ENCODE measurements at regions not wholly inside any gene's neighbourhood (a gene's known extent, or its start where the extent isn't known, plus 50 kb on each side); places are given as distances from the start of the nearest gene placed in this dataset.

GRCh38 chr6:85125526-85125925 is 324.4 kb upstream of the NT5E start:
- Histone ChIP-seq H3K27me3 (ENCODE audit: insufficient read depth, low read length, poor library complexity) (no peaks in the 10 kb centered on the region), H2BK120ac (ENCODE audit: low read depth, low read length) (no peak overlapping the region), H3K56ac (ENCODE audit: low read length) (no peak overlapping the region), H4K5ac (ENCODE audit: low read length) (no peak overlapping the region), H2AK5ac (ENCODE audit: low read length) (no peak overlapping the region), H3K4me1 (ENCODE audit: control insufficient read depth, low read depth, low read length) (no peaks in the 10 kb centered on the region), H2BK5ac (ENCODE audit: low read length) (no peak overlapping the region), H4K8ac (ENCODE audit: low read depth, low read length) (no peak overlapping the region), H3K79me1 (ENCODE audit: low read length) (no peaks in the 10 kb centered on the region), H3K36me3 (ENCODE audit: control insufficient read depth, insufficient read depth, low read length) (no peaks in the 10 kb centered on the region), H3K23ac (ENCODE audit: low read length) (no peak overlapping the region), H3K4me3 (ENCODE audit: low read length) (no peak overlapping the region), H3K18ac (ENCODE audit: low read length) (no peak overlapping the region), H3K27ac (ENCODE audit: low read depth, low read length) (no peak overlapping the region), H2BK15ac (replicated peaks; ENCODE audit: low read depth) (no peak overlapping the region), H3K4ac (ENCODE audit: low read depth, low read length) (no peak overlapping the region), H3K4me2 (ENCODE audit: low read length) (no peak overlapping the region), H3K79me2 (ENCODE audit: control insufficient read depth, insufficient read depth, low read length) (no peaks in the 10 kb centered on the region), H3K9ac (ENCODE audit: low read length) (no peak overlapping the region)
- no peak for DNase-seq
- WGBS (ENCODE audit: extremely low coverage, insufficient coverage, low lambda C conversion rate): no CpG with 5 or more reads among the region's 3 CpGs

GRCh38 chr6:85124472-85125354 is 325.2 kb upstream of the NT5E start:
- Histone ChIP-seq H2BK15ac (replicated peaks; ENCODE audit: low read depth) (no peak overlapping the region), H4K5ac (ENCODE audit: low read length) (no peak overlapping the region), H3K27me3 (ENCODE audit: insufficient read depth, low read length, poor library complexity) (no peaks in the 10 kb centered on the region), H2AK5ac (ENCODE audit: low read length) (no peak overlapping the region), H3K23ac (ENCODE audit: low read length) (no peak overlapping the region), H3K9ac (ENCODE audit: low read length) (no peak overlapping the region), H3K36me3 (ENCODE audit: control insufficient read depth, insufficient read depth, low read length) (no peaks in the 10 kb centered on the region), H3K4ac (ENCODE audit: low read depth, low read length) (no peak overlapping the region), H2BK5ac (ENCODE audit: low read length) (no peak overlapping the region), H3K27ac (ENCODE audit: low read depth, low read length) (no peak overlapping the region), H3K4me3 (ENCODE audit: low read length) (no peak overlapping the region), H3K18ac (ENCODE audit: low read length) (no peak overlapping the region), H4K8ac (ENCODE audit: low read depth, low read length) (no peak overlapping the region), H3K79me1 (ENCODE audit: low read length) (no peaks in the 10 kb centered on the region), H3K79me2 (ENCODE audit: control insufficient read depth, insufficient read depth, low read length) (no peaks in the 10 kb centered on the region), H3K4me2 (ENCODE audit: low read length) (no peak overlapping the region), H3K56ac (ENCODE audit: low read length) (no peak overlapping the region), H2BK120ac (ENCODE audit: low read depth, low read length) (no peak overlapping the region), H3K4me1 (ENCODE audit: control insufficient read depth, low read depth, low read length) (no peaks in the 10 kb centered on the region)
- peak; percentile 36 for DNase-seq
- no CpG with 5 or more reads among the region's 1 CpG for WGBS (ENCODE audit: extremely low coverage, insufficient coverage, low lambda C conversion rate)

- H4K5ac ChIP-seq (ENCODE audit: low read length): no peak overlapping the region
- H4K8ac ChIP-seq (ENCODE audit: low read depth, low read length): no peak overlapping the region
- no peak overlapping the region for H3K18ac ChIP-seq (ENCODE audit: low read length)
- no peaks in the 10 kb centered on the region for H3K4me1 ChIP-seq (ENCODE audit: control insufficient read depth, low read depth, low read length)
- H3K9ac ChIP-seq (ENCODE audit: low read length): no peak overlapping the region
- no peaks in the 10 kb centered on the region for H3K79me1 ChIP-seq (ENCODE audit: low read length)
- no CpG with 5 or more reads among the region's 1 CpG for WGBS (ENCODE audit: extremely low coverage, insufficient coverage, low lambda C conversion rate)
- no peak overlapping the region for H3K4me3 ChIP-seq (ENCODE audit: low read length)
- H3K4me2 ChIP-seq (ENCODE audit: low read length): no peak overlapping the region
- no peak overlapping the region for H3K56ac ChIP-seq (ENCODE audit: low read length)
- no peak overlapping the region for H2BK15ac ChIP-seq (replicated peaks; ENCODE audit: low read depth)
- H3K4ac ChIP-seq (ENCODE audit: low read depth, low read length): no peak overlapping the region
- DNase-seq: no peak
- H3K36me3 ChIP-seq (ENCODE audit: control insufficient read depth, insufficient read depth, low read length): no peaks in the 10 kb centered on the region
- no peak overlapping the region for H2BK120ac ChIP-seq (ENCODE audit: low read depth, low read length)
- H2BK5ac ChIP-seq (ENCODE audit: low read length): no peak overlapping the region
- no peak overlapping the region for H2AK5ac ChIP-seq (ENCODE audit: low read length)
- no peak overlapping the region for H3K27ac ChIP-seq (ENCODE audit: low read depth, low read length)
- H3K79me2 ChIP-seq (ENCODE audit: control insufficient read depth, insufficient read depth, low read length): no peaks in the 10 kb centered on the region
- H3K23ac ChIP-seq (ENCODE audit: low read length): no peak overlapping the region
- no peaks in the 10 kb centered on the region for H3K27me3 ChIP-seq (ENCODE audit: insufficient read depth, low read length, poor library complexity)
Observed at GRCh38 chr6:85121158-85121557, 328.7 kb upstream of the NT5E start.

DNA sequence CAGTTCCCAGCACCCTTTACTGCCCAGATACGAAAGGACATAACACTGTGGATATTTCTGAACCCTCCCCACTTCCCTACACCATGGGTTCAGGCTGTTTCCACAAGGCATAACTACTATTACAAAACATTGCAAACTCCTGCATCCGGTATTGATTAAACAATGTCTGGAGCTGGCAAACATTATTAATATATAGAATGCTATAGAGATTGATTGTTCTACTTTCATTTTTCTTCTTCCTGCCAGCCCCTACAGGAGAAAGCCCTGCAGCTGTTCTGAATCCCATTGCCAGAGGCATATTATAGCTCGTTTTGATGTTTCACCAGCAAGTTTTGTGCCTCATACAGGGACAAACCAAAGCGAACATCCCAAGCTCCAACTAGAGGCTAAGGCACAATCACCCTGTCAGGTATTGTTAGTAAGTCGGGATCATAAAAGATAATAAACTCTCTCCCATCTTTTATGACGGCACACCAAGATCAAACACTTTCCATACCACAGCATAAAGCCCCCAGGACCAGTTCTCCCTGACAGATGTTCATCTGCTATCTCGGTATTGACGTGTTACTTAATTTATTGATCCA is 331.1 kb upstream of the NT5E start:
- Histone ChIP-seq H4K8ac (ENCODE audit: low read depth, low read length) (no peak overlapping the region), H2BK15ac (replicated peaks; ENCODE audit: low read depth) (no peak overlapping the region), H3K56ac (ENCODE audit: low read length) (no peak overlapping the region), H3K79me2 (ENCODE audit: control insufficient read depth, insufficient read depth, low read length) (no peaks in the 10 kb centered on the region), H2BK120ac (ENCODE audit: low read depth, low read length) (no peak overlapping the region), H2AK5ac (ENCODE audit: low read length) (no peak overlapping the region), H3K4me2 (ENCODE audit: low read length) (no peak overlapping the region), H3K27me3 (ENCODE audit: insufficient read depth, low read length, poor library complexity) (no peaks in the 10 kb centered on the region), H3K4me3 (ENCODE audit: low read length) (no peak overlapping the region), H3K4me1 (ENCODE audit: control insufficient read depth, low read depth, low read length) (no peaks in the 10 kb centered on the region), H2BK5ac (ENCODE audit: low read length) (no peak overlapping the region), H3K79me1 (ENCODE audit: low read length) (no peaks in the 10 kb centered on the region), H3K9ac (ENCODE audit: low read length) (no peak overlapping the region), H3K18ac (ENCODE audit: low read length) (no peak overlapping the region), H4K5ac (ENCODE audit: low read length) (no peak overlapping the region), H3K23ac (ENCODE audit: low read length) (no peak overlapping the region), H3K27ac (ENCODE audit: low read depth, low read length) (no peak overlapping the region), H3K36me3 (ENCODE audit: control insufficient read depth, insufficient read depth, low read length) (no peaks in the 10 kb centered on the region), H3K4ac (ENCODE audit: low read depth, low read length) (no peak overlapping the region)
- DNase-seq: no peak
- WGBS (ENCODE audit: extremely low coverage, insufficient coverage, low lambda C conversion rate): no CpG with 5 or more reads among the region's 8 CpGs

DNA sequence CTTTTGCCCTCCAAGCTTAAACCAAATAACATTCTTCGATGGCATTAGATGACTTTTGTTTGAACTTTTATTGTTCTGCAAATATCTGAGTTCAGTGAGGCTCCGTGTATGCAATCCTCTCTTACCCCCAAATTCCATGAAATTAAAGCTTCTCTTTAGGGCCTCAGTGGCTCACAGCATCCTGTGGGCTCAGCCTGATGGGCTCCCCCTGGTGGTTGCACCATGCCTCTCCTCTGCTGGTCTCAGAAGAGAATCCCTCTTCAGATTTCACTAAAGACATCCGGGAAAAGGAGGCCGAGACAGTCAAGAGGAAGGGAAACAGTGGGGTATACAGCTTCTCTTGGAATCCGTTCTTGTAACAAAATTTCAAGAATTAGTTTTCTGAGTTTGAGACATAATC is 331.6 kb upstream of the NT5E start:
- H3K4me1 ChIP-seq (ENCODE audit: control insufficient read depth, low read depth, low read length): no peaks in the 10 kb centered on the region
- no peaks in the 10 kb centered on the region for H3K79me1 ChIP-seq (ENCODE audit: low read length)
- no peak overlapping the region for H3K9ac ChIP-seq (ENCODE audit: low read length)
- no peak overlapping the region for H2BK120ac ChIP-seq (ENCODE audit: low read depth, low read length)
- no peak overlapping the region for H2AK5ac ChIP-seq (ENCODE audit: low read length)
- no peak overlapping the region for H4K8ac ChIP-seq (ENCODE audit: low read depth, low read length)
- no peak for DNase-seq
- H3K27me3 ChIP-seq (ENCODE audit: insufficient read depth, low read length, poor library complexity): no peaks in the 10 kb centered on the region
- H3K23ac ChIP-seq (ENCODE audit: low read length): no peak overlapping the region
- WGBS (ENCODE audit: extremely low coverage, insufficient coverage, low lambda C conversion rate): no CpG with 5 or more reads among the region's 5 CpGs
- H3K4ac ChIP-seq (ENCODE audit: low read depth, low read length): no peak overlapping the region
- no peak overlapping the region for H3K4me3 ChIP-seq (ENCODE audit: low read length)
- H3K27ac ChIP-seq (ENCODE audit: low read depth, low read length): no peak overlapping the region
- H2BK15ac ChIP-seq (replicated peaks; ENCODE audit: low read depth): no peak overlapping the region
- H3K4me2 ChIP-seq (ENCODE audit: low read length): no peak overlapping the region
- H3K79me2 ChIP-seq (ENCODE audit: control insufficient read depth, insufficient read depth, low read length): no peaks in the 10 kb centered on the region
- no peak overlapping the region for H3K56ac ChIP-seq (ENCODE audit: low read length)
- H4K5ac ChIP-seq (ENCODE audit: low read length): no peak overlapping the region
- no peaks in the 10 kb centered on the region for H3K36me3 ChIP-seq (ENCODE audit: control insufficient read depth, insufficient read depth, low read length)
- no peak overlapping the region for H2BK5ac ChIP-seq (ENCODE audit: low read length)
- H3K18ac ChIP-seq (ENCODE audit: low read length): no peak overlapping the region
